ENCODE measurements at regions not wholly inside any gene's neighbourhood (a gene's known extent, or its start where the extent isn't known, plus 50 kb on each side); places are given as distances from the start of the nearest gene placed in this dataset.

- no peak overlapping the region for H3K9ac ChIP-seq (ENCODE audit: low read length)
- peaks cover 8 to 13% of the 10 kb centered on the region in 2 donors for H3K4me1 ChIP-seq (ENCODE audit: control insufficient read depth in 2 of 2, insufficient read depth in 2 of 2, low read length in 2 of 2)
- ChIA-PET CTCF (no interaction called here), POLR2A (no interaction called here)
- Mint-ChIP-seq H3K4me3 (no peak overlapping the region), H3K9me3 (ENCODE audit: insufficient read depth) (no peaks in the 10 kb centered on the region), H3K4me1 (peaks cover 8% of the 10 kb centered on the region), H3K27ac (no peak overlapping the region), H3K27me3 (peaks cover 58% of the 10 kb centered on the region)
- 96% methylated on average over 2 of the region's 4 CpGs for WGBS (ENCODE audit: insufficient coverage)
- no peaks in the 10 kb centered on the region for H4K20me1 ChIP-seq (ENCODE audit: control insufficient read depth, insufficient read depth, low read length, poor library complexity, severe bottlenecking)
- H3K79me2 ChIP-seq (ENCODE audit: control insufficient read depth, insufficient read depth, low read length): no peaks in the 10 kb centered on the region
- intact Hi-C loops (cut with micrococcal nuclease): no loop called here
- H2AFZ ChIP-seq (ENCODE audit: insufficient read depth, low read depth, low read length, poor library complexity, severe bottlenecking): no peak overlapping the region
- H3K4me2 ChIP-seq (replicated peaks; ENCODE audit: low read depth, low read length, poor library complexity, severe bottlenecking): no peak overlapping the region
- H3K27ac ChIP-seq (ENCODE audit: low read length in 2 of 2): no peak overlapping the region
- H3K9me3 ChIP-seq (ENCODE audit: control extremely low read depth in 1 of 3, control insufficient read depth in 2 of 3, insufficient read depth in 1 of 3, low read length in 2 of 3): peaks cover 0 to 3% (median 0%) of the 10 kb centered on the region in 3 donors
- no peak overlapping the region for H3K4me3 ChIP-seq (ENCODE audit: control extremely low read depth in 1 of 5, extremely low read depth in 1 of 5, insufficient read depth in 1 of 5, low read depth in 2 of 5, low read length in 4 of 5)
- ATAC-seq (ENCODE audit: low read depth) (no peak), DNase-seq (no peak)
- H3K36me3 ChIP-seq (replicated peaks in 1 of 2; ENCODE audit: control extremely low read depth in 1 of 2, control insufficient read depth in 1 of 2, extremely low read depth in 1 of 2, insufficient read depth in 2 of 2, low read length in 1 of 2): no peaks in the 10 kb centered on the region
- TF ChIP-seq EZH2 (IDR thresholded peaks at IDR 0.05; ENCODE audit: borderline replicate concordance, insufficient read depth, low read depth, low read length, poor library complexity, severe bottlenecking) (no peak), CTCF (IDR thresholded peaks at IDR 0.05) (no peak)
- peaks cover 0 to 29% (median 9%) of the 10 kb centered on the region in 4 experiments for H3K27me3 ChIP-seq (replicated peaks in 1 of 4; ENCODE audit: control extremely low read depth in 1 of 4, control insufficient read depth in 3 of 4, insufficient read depth in 4 of 4, low read length in 3 of 4)
Observed at GRCh38 chr14:96745500-96746051, 51.6 kb upstream of the VRK1 start.

GRCh38 chr14:96746101-96746500 lies 51.1 kb upstream of the VRK1 start:
- Mint-ChIP-seq H3K27me3 (peaks cover 55% of the 10 kb centered on the region), H3K4me3 (no peak overlapping the region), H3K9me3 (ENCODE audit: insufficient read depth) (no peaks in the 10 kb centered on the region), H3K4me1 (peaks cover 7% of the 10 kb centered on the region), H3K27ac (no peak overlapping the region)
- no peak overlapping the region for H2AFZ ChIP-seq (ENCODE audit: insufficient read depth, low read depth, low read length, poor library complexity, severe bottlenecking)
- TF ChIP-seq CTCF (IDR thresholded peaks at IDR 0.05) (no peak), EZH2 (IDR thresholded peaks at IDR 0.05; ENCODE audit: borderline replicate concordance, insufficient read depth, low read depth, low read length, poor library complexity, severe bottlenecking) (no peak)
- H3K27ac ChIP-seq (ENCODE audit: low read length in 2 of 2): no peak overlapping the region
- peaks cover 6 to 8% of the 10 kb centered on the region in 2 donors for H3K4me1 ChIP-seq (ENCODE audit: control insufficient read depth in 2 of 2, insufficient read depth in 2 of 2, low read length in 2 of 2)
- H3K79me2 ChIP-seq (ENCODE audit: control insufficient read depth, insufficient read depth, low read length): no peaks in the 10 kb centered on the region
- DNase-seq: no peak
- H3K36me3 ChIP-seq (replicated peaks in 1 of 2; ENCODE audit: control extremely low read depth in 1 of 2, control insufficient read depth in 1 of 2, extremely low read depth in 1 of 2, insufficient read depth in 2 of 2, low read length in 1 of 2): no peaks in the 10 kb centered on the region
- H4K20me1 ChIP-seq (ENCODE audit: control insufficient read depth, insufficient read depth, low read length, poor library complexity, severe bottlenecking): no peaks in the 10 kb centered on the region
- H3K4me2 ChIP-seq (replicated peaks; ENCODE audit: low read depth, low read length, poor library complexity, severe bottlenecking): no peak overlapping the region
- peaks cover 0 to 3% (median 0%) of the 10 kb centered on the region in 3 donors for H3K9me3 ChIP-seq (ENCODE audit: control extremely low read depth in 1 of 3, control insufficient read depth in 2 of 3, insufficient read depth in 1 of 3, low read length in 2 of 3)
- POLR2A ChIA-PET: no interaction called here
- H3K27me3 ChIP-seq (replicated peaks in 1 of 4; ENCODE audit: control extremely low read depth in 1 of 4, control insufficient read depth in 3 of 4, insufficient read depth in 4 of 4, low read length in 3 of 4): peaks cover 0 to 23% (median 5%) of the 10 kb centered on the region in 4 experiments
- 80% methylated on average over 1 of the region's 3 CpGs for WGBS (ENCODE audit: insufficient coverage)
- CTCF ChIA-PET: no interaction called here
- H3K9ac ChIP-seq (ENCODE audit: low read length): no peak overlapping the region
- intact Hi-C loops (cut with micrococcal nuclease): no loop called here
- no peak for ATAC-seq (ENCODE audit: low read depth)
- no peak overlapping the region for H3K4me3 ChIP-seq (ENCODE audit: control extremely low read depth in 1 of 5, extremely low read depth in 1 of 5, insufficient read depth in 1 of 5, low read depth in 2 of 5, low read length in 4 of 5)

All from B cell (primary cell).